ENCODE measurements at regions not wholly inside any gene's neighbourhood (a gene's known extent, or its start where the extent isn't known, plus 50 kb on each side); places are given as distances from the start of the nearest gene placed in this dataset.

DNA sequence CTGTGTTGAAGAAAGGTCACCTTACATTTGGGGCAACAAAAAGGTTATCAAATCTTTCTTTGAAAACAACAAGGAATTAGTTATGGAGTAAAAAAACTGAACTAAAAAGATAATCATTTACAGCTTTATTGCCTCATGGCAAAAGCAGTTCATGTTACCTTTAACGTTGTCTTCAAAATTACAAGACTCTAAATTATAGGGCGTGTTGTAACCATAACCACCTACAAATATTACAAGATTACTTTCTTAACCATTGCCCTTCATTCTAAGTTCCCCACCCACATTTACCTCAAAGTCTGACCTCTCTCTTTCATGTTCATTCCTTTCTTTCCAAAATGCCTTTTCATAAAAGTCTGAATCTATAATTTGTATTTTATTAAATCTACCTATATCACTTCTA is 74.6 kb upstream of the LRATD1 start:
- Histone ChIP-seq H3K27ac (no peak overlapping the region), H3K36me3 (no peaks in the 10 kb centered on the region), H3K9me3 (ENCODE audit: low read depth) (no peaks in the 10 kb centered on the region), H3K4me1 (ENCODE audit: low read depth) (no peaks in the 10 kb centered on the region), H3K4me3 (no peak overlapping the region), H3K27me3 (no peaks in the 10 kb centered on the region)
- no peak for DNase-seq (ENCODE audit: low read depth in 1 of 2, low spot score in 1 of 2)
- TF ChIP-seq, protein P1, sequence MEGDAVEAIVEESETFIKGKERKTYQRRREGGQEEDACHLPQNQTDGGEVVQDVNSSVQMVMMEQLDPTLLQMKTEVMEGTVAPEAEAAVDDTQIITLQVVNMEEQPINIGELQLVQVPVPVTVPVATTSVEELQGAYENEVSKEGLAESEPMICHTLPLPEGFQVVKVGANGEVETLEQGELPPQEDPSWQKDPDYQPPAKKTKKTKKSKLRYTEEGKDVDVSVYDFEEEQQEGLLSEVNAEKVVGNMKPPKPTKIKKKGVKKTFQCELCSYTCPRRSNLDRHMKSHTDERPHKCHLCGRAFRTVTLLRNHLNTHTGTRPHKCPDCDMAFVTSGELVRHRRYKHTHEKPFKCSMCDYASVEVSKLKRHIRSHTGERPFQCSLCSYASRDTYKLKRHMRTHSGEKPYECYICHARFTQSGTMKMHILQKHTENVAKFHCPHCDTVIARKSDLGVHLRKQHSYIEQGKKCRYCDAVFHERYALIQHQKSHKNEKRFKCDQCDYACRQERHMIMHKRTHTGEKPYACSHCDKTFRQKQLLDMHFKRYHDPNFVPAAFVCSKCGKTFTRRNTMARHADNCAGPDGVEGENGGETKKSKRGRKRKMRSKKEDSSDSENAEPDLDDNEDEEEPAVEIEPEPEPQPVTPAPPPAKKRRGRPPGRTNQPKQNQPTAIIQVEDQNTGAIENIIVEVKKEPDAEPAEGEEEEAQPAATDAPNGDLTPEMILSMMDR (IDR thresholded peaks at IDR 0.05; ENCODE audit: low read depth, low read length): no peak

DNA sequence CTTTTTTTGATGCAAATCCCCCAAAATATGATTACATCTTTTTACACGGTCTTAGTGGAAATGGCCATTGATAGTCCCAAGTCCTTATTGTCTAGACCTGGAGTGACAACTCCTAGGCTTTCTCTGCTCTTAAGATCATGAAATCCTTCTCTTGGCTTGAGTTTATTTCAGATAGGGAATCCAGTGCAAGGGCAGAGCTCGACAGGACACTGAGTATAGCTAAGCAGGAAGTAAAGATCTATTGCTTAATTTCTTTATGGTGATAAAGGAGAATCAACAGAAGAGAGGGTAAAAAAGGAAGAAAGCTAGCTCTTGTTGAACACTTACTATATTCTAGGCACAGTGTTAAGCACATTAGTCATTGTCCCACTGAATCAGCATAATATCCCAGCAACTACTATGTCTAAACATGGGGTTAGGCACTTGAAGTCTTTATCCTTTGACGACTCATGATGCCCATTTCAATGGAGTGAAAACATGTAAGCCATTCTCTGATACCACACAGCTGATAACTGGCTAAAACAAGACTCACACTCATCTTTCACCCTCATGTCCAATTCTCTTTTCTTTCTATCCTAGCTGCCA is 74.1 kb upstream of the LRATD1 start:
- H3K27ac ChIP-seq: no peak overlapping the region
- H3K4me3 ChIP-seq: no peak overlapping the region
- no peaks in the 10 kb centered on the region for H3K36me3 ChIP-seq
- no peak for DNase-seq (ENCODE audit: low read depth in 1 of 2, low spot score in 1 of 2)
- H3K27me3 ChIP-seq: no peaks in the 10 kb centered on the region
- TF ChIP-seq, protein P1 (IDR thresholded peaks at IDR 0.05; ENCODE audit: low read depth, low read length): no peak
- no peaks in the 10 kb centered on the region for H3K4me1 ChIP-seq (ENCODE audit: low read depth)
- no peaks in the 10 kb centered on the region for H3K9me3 ChIP-seq (ENCODE audit: low read depth)

DNA sequence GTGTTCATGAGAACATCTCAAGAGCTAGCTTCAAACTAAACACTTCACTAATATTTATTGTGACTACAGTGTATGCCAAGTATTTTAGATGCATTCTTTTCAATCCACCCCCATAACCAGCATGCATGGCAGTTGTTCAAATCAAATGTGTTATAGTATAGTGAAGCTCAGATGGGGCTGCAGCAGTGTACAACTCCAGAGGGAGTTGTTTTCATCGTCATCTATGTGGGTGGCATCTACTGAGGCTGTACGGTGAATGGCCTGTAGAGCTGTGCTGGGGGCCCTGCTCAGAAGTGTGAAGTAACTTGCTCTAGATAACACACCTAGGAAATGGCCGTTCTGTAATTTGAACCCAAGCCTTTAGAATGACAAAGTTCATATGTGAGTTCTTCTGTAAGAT is 71.8 kb upstream of the LRATD1 start:
- no peak for DNase-seq (ENCODE audit: low read depth in 1 of 2, low spot score in 1 of 2)
- TF ChIP-seq, protein P1 (IDR thresholded peaks at IDR 0.05; ENCODE audit: low read depth, low read length): no peak
- no peaks in the 10 kb centered on the region for H3K36me3 ChIP-seq

DNA sequence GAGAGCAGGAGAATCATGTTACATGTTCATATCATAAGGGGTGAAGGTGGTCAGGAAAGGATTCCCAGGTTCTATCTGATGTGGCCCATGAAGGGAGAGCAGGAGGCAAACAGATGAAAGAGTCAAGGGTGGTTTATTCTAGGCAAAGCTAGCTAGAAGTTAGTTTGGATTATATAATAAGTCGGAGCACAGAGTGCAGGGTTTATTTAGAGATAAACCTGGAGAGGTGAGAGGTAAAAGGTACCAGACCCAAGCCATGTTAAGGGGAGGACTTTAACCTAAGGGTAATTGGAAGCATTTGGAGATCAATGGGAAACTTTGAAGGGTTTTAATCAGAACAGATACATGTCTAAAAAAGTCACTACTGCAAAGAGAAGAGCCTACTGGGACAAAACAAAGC is 69.2 kb upstream of the LRATD1 start:
- DNase-seq (ENCODE audit: low read depth in 1 of 2, low spot score in 1 of 2): no peak
- TF ChIP-seq, protein P1 (IDR thresholded peaks at IDR 0.05; ENCODE audit: low read depth, low read length): no peak

More for the DNA sequence above, 71.8 kb upstream of the LRATD1 start:
- no peak overlapping the region for H3K27ac ChIP-seq
- H3K27me3 ChIP-seq: no peaks in the 10 kb centered on the region
- no peak overlapping the region for H3K4me3 ChIP-seq
- no peaks in the 10 kb centered on the region for H3K4me1 ChIP-seq (ENCODE audit: low read depth)
- no peaks in the 10 kb centered on the region for H3K9me3 ChIP-seq (ENCODE audit: low read depth)

DNA sequence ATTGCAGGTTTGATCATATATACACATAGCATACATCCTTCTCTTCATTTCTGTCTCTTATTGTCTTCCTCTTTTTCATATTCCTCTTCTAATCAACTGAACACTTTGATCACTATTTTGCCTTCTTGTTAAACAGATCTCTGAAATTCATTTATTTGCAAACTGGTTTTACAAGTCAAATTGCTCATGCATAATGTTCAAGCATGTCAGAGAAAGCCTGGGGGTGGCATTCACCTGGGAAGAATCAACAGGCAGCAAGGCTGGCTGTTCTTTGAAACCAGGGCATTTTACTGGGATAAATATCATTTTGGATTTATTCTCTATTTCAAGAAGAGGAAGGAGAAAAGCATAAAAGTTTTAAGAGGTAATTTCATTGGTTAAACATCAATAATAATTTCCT is 66.9 kb upstream of the LRATD1 start:
- H3K27ac ChIP-seq: no peak overlapping the region
- DNase-seq (ENCODE audit: low read depth in 1 of 2, low spot score in 1 of 2): no peak
- no peak overlapping the region for H3K4me3 ChIP-seq
- TF ChIP-seq, protein P1 (IDR thresholded peaks at IDR 0.05; ENCODE audit: low read depth, low read length): no peak
- H3K9me3 ChIP-seq (ENCODE audit: low read depth): no peaks in the 10 kb centered on the region
- no peaks in the 10 kb centered on the region for H3K4me1 ChIP-seq (ENCODE audit: low read depth)
- H3K36me3 ChIP-seq: no peaks in the 10 kb centered on the region
- H3K27me3 ChIP-seq: no peaks in the 10 kb centered on the region

More for the DNA sequence above, 69.2 kb upstream of the LRATD1 start:
- Histone ChIP-seq H3K9me3 (ENCODE audit: low read depth) (no peaks in the 10 kb centered on the region), H3K27me3 (no peaks in the 10 kb centered on the region), H3K4me1 (ENCODE audit: low read depth) (no peaks in the 10 kb centered on the region), H3K36me3 (no peaks in the 10 kb centered on the region), H3K27ac (no peak overlapping the region), H3K4me3 (no peak overlapping the region)

Measured in cardiac muscle cell (in vitro differentiated cells and primary cell).